ENCODE measurements at regions not wholly inside any gene's neighbourhood (a gene's known extent, or its start where the extent isn't known, plus 50 kb on each side); places are given as distances from the start of the nearest gene placed in this dataset.

- no peak for TF ChIP-seq CTCF (IDR thresholded peaks at IDR 0.05)
- TF ChIP-seq EP300 (IDR thresholded peaks at IDR 0.05), result no peak
Observed at GRCh38 chr19:56983804-56984203, 136.0 kb upstream of the USP29 start.
